Osteocyte (in vitro differentiated cells): ENCODE measurements at regions not wholly inside any gene's neighbourhood (a gene's known extent, or its start where the extent isn't known, plus 50 kb on each side); places are given as distances from the start of the nearest gene placed in this dataset.

Source experiments
- DNase-seq: peaks from one replicate; pipeline ENCODE4 v3.0.0; 2021; ENCODE audit warnings: mixed read lengths; ENCODE audit not compliant: unreplicated experiment; ENCODE audit errors: extremely low spot score
- H3K27ac Mint-ChIP-seq: one replicate; pipeline ENCODE4 v1.8.0; 2021; ENCODE audit warnings: mild to moderate bottlenecking, mixed read lengths; ENCODE audit not compliant: unreplicated experiment
- H3K27me3 Mint-ChIP-seq: one replicate; pipeline ENCODE4 v1.8.0; 2021; ENCODE audit warnings: mixed read lengths; ENCODE audit not compliant: unreplicated experiment
- H3K36me3 Mint-ChIP-seq: one replicate; pipeline ENCODE4 v1.8.0; 2021; ENCODE audit warnings: mixed read lengths; ENCODE audit not compliant: unreplicated experiment
- H3K4me1 Mint-ChIP-seq: one replicate; pipeline ENCODE4 v1.8.0; 2021; ENCODE audit warnings: mixed read lengths; ENCODE audit not compliant: unreplicated experiment
- H3K4me3 Mint-ChIP-seq: one replicate; pipeline ENCODE4 v1.8.0; 2021; ENCODE audit warnings: mild to moderate bottlenecking, moderate library complexity, mixed read lengths; ENCODE audit not compliant: unreplicated experiment
- H3K9me3 Mint-ChIP-seq: one replicate; pipeline ENCODE4 v1.8.0; 2021; ENCODE audit warnings: mixed read lengths; ENCODE audit not compliant: unreplicated experiment
- CTCF ChIP-seq: fragments of 200-600 bp; sonication (generic); IDR thresholded peaks from 2 replicates; pipeline ENCODE4 v1.5.0; 2021; ENCODE audit warnings: antibody characterized with exemption, mild to moderate bottlenecking, moderate library complexity

GRCh38 chr1:104466068-104466467, 716.4 kb downstream of the AMY1C start:
- Mint-ChIP-seq H3K27me3 (no peaks in the 10 kb centered on the region), H3K4me3 (no peak overlapping the region), H3K9me3 (peaks cover 36% of the 10 kb centered on the region), H3K4me1 (no peaks in the 10 kb centered on the region), H3K36me3 (no peaks in the 10 kb centered on the region), H3K27ac (no peak overlapping the region)
- no peak for DNase-seq
- no peak for TF ChIP-seq CTCF

- H3K4me3 Mint-ChIP-seq = no peak overlapping the region
- DNase-seq = no peak
- H3K4me1 Mint-ChIP-seq = no peaks in the 10 kb centered on the region
- no peak for TF ChIP-seq CTCF
- H3K9me3 Mint-ChIP-seq = peaks cover 29% of the 10 kb centered on the region
- no peaks in the 10 kb centered on the region for H3K36me3 Mint-ChIP-seq
- no peaks in the 10 kb centered on the region for H3K27me3 Mint-ChIP-seq
- H3K27ac Mint-ChIP-seq = no peak overlapping the region
Measured at GRCh38 chr1:104467590-104467989, 717.9 kb downstream of the AMY1C start.

GRCh38 chr1:104468282-104468681, 718.6 kb downstream of the AMY1C start:
- Mint-ChIP-seq H3K9me3 (peaks cover 29% of the 10 kb centered on the region), H3K4me1 (no peaks in the 10 kb centered on the region), H3K4me3 (no peak overlapping the region), H3K36me3 (no peaks in the 10 kb centered on the region), H3K27ac (no peak overlapping the region), H3K27me3 (no peaks in the 10 kb centered on the region)
- no peak for TF ChIP-seq CTCF
- DNase-seq = no peak

- Mint-ChIP-seq H3K4me1 (no peaks in the 10 kb centered on the region), H3K27ac (no peak overlapping the region), H3K36me3 (no peaks in the 10 kb centered on the region), H3K27me3 (no peaks in the 10 kb centered on the region), H3K4me3 (no peak overlapping the region), H3K9me3 (peaks cover 4% of the 10 kb centered on the region)
- TF ChIP-seq CTCF = no peak
- no peak for DNase-seq
Measured at GRCh38 chr1:104476126-104476525, 726.4 kb downstream of the AMY1C start.

- no peak for TF ChIP-seq CTCF
- H3K9me3 Mint-ChIP-seq = peaks cover 17% of the 10 kb centered on the region
- no peak for DNase-seq
- H3K4me3 Mint-ChIP-seq = no peak overlapping the region
- no peaks in the 10 kb centered on the region for H3K36me3 Mint-ChIP-seq
- H3K4me1 Mint-ChIP-seq = no peaks in the 10 kb centered on the region
- no peaks in the 10 kb centered on the region for H3K27me3 Mint-ChIP-seq
- no peak overlapping the region for H3K27ac Mint-ChIP-seq
Measured at GRCh38 chr1:104488296-104489015, 738.8 kb downstream of the AMY1C start.
